IPS-18c (cell line): ENCODE measurements at regions not wholly inside any gene's neighbourhood (a gene's known extent, or its start where the extent isn't known, plus 50 kb on each side); places are given as distances from the start of the nearest gene placed in this dataset.

Experiments
- H3K4me3 ChIP-seq: 2 replicates; pipeline ENCODE4 v1.7.0; 2013; ENCODE audit warnings: low read depth, mild to moderate bottlenecking, low read length, moderate library complexity; ENCODE audit not compliant: insufficient read depth
- H3K9me3 ChIP-seq: one replicate; pipeline ENCODE4 v1.6.1; 2013; ENCODE audit warnings: mild to moderate bottlenecking, low read length, moderate library complexity; ENCODE audit not compliant: control insufficient read depth, insufficient read depth

DNA sequence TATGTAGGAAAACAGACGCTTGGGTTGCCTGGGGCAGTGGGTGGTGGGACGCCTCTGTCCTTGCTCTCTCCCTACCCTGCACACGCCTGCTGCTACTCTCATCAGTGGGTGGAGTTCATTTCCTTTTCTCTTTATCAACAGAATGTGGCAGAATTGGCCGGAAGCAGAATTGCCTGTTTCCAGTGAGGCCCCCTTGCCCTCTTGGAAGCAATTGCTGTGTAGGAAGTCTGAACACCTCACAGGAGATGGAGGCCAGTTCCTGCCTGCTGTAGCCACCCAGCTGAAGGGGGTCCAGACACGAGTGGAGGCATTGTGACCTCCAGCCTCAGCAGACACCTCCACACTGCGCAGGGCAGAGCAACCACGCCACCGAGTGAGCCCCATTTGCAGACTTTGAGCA is 331.6 kb upstream of the ZNF32 start:
- no peak overlapping the region for H3K4me3 ChIP-seq
- H3K9me3 ChIP-seq: no peaks in the 10 kb centered on the region

DNA sequence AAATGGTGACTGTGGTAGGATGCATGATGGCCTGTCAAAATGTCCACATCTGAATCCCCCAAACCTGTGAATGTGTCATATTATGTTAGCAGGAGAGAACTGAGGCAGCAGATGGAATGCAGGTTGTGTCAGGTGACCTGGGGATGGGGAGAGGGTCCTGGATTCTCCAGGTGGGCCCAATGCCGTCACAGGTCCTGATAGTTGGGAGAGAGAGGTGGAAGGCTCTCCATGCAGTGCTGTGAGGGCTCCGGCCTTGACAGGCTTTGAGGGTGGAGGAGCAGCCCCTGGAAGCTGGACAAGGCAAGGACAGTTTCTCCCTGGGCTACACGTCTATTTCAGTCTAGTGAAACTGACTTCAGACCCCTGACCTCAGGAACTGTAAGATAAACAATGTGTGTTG is 330.9 kb upstream of the ZNF32 start:
- Histone ChIP-seq H3K9me3 (no peaks in the 10 kb centered on the region), H3K4me3 (no peak overlapping the region)

DNA sequence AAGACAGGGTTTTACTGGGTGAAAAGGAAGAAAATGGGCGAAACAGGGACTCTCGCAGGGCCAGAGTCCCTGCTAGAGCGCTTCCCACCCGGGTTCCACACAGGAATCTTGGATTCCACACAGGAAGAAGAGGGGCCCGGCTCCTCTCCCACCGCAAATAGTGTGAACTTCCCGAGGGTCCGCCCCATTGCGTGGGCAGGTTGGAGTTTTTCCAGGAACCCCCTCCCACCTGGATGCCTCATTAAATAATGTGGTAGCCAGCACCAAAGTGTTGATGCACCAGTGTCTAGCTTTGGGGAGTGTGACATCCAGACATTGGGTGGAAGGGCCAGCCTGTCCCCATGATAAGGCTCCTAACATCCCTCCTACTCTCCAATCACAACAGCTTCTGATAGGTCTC is 330.3 kb upstream of the ZNF32 start:
- no peaks in the 10 kb centered on the region for H3K9me3 ChIP-seq

DNA sequence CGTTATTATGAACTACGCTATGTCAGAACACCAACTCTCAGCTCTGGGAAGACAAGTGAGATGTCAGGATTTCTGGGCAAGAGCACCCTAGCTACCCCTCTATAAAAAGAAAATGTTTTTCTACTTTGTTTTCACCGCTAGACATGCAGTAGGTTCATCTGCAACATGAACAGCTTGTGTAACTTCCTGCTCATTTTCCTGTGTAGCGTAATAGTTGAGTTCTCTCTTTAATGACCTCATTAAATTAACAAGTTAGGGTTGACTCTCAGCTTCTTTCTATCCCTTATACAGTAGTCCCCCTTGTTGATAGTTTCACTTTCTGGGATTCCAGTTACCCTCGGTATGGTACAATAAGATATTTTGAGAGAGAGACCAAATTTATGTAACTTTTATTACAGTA is 329.4 kb upstream of the ZNF32 start:
- H3K9me3 ChIP-seq: no peaks in the 10 kb centered on the region

More for the DNA sequence above, 330.3 kb upstream of the ZNF32 start:
- H3K4me3 ChIP-seq: no peak overlapping the region

DNA sequence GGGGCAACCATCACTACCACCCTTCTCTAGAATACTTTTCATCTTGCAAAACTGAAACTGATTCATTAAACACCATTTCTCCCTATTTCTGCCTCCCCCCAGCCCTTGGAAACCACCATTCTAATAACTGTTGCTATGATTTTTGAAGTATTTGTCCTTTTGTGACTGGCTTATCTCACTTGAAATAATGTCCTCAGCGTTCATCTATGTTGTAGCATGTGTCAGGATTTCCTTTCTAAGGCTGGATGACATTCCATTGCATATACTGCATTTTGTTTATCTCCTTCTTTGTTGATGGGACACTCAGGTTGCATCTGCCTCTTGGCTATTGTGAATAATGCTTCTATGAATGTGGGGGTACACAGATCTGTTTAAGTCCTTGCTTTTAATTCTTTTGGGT is 327.6 kb upstream of the ZNF32 start:
- no peak overlapping the region for H3K4me3 ChIP-seq
- no peaks in the 10 kb centered on the region for H3K9me3 ChIP-seq

More for the DNA sequence above, 329.4 kb upstream of the ZNF32 start:
- no peak overlapping the region for H3K4me3 ChIP-seq

DNA sequence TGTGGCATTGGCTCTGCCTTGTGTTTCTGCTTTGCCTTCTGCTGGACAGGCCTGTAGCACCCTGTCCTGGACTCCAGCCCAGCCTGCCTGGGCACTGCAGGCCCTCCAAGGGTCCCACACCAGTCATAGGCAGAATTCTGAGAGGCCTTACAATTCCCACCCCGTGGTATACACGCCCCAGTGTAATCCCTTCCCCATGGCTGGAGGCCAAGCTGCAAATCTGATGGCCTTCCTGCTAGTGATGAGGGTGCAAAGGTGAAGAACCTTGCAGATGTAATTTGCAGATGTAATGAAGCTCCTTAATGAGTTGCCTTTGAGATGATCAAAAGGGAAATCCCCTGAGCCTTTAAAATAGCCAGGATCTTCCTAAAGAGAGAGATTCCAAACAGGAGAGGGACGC is 325.1 kb upstream of the ZNF32 start:
- no peak overlapping the region for H3K4me3 ChIP-seq
- no peaks in the 10 kb centered on the region for H3K9me3 ChIP-seq

DNA sequence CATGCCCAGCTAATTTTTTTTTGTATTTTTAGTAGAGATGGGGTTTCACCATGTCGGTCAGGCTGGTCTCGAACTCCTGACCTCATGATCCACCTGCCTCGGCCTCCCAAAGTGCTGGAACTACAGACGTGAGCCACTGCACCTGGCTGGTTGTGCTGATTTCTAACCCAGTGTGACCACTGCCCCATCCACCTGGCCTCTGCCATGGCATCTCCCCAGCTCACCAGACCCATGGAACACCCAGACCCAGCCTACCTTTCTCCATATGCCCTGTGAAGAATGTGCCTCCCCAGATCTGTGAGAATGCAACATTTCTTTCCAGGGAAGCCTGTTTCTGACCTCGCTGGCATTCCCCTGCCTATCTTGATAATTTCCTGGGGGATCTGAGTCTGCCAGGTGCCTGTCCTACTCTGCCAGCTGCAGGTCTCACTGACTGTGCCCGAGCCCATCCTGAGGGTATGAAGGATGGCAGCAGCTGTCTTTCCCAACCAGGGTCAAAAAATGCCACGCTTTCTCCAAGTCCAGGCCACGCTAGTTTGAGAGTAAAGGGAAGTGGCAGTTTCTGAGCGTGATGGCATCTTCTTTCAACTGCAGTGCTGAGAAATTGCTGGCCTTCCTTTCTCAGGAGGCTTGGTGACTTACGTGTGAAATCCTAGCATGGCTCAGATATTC is 324.4 kb upstream of the ZNF32 start:
- Histone ChIP-seq H3K9me3 (no peaks in the 10 kb centered on the region), H3K4me3 (no peak overlapping the region)

DNA sequence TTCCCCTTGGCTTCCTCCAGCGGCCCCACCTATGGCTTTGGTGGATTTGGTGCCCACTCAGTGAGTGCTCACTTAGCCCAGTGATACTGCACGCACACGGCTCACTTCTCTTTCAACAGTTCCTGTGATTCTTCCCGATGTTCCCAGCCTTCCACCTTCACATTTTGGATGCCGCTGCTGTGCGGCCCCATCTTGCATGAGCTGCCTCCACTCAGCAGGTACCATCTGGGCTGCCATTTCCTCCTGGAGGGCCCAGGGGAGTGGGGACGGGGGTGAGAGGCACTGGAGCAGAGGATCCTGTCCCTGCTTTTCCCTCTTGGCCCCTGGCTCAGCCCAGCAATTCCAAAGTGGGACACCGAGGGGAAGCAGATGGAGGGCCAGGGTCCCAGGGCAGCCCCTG is 323.3 kb upstream of the ZNF32 start:
- Histone ChIP-seq H3K4me3 (no peak overlapping the region), H3K9me3 (no peaks in the 10 kb centered on the region)

DNA sequence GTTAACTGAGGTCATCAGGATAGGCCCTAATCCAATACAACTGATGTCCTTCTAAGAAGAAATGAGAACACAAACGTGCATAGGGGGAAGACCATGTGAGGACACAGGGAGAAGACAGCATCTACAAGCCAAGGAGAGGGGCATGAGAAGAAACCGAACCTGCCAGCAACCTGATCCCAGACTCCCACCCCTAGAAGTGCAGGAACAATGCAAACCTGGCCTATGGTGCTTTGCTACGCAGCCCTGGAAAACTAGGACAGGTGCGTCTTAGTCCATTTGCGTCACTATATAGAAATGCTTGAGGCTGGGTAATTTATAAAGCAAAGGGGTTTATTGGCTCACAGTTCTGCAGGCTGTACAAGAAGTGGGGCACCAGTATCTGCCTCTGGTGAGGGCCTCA is 322.6 kb upstream of the ZNF32 start:
- Histone ChIP-seq H3K9me3 (no peaks in the 10 kb centered on the region), H3K4me3 (no peak overlapping the region)

DNA sequence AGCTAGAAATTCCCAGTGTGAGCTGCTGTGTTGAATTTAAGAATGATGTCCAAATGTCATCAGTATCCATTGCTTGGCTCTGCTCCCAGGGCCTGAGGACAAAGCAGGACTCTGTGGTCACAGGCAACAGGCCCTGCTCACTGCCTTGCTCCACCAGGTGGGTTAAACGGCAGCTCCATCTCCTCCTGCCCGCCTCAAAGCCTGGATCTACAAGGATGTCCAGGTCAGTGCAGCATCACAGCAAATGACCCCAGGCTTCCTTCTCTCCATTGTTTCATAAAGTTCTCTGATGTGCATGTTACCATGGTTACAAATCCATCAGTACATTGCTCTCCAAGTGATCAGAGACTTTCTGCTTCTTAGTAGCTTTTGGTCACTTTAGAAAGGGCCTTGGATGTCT is 322.0 kb upstream of the ZNF32 start:
- H3K4me3 ChIP-seq: no peak overlapping the region
- H3K9me3 ChIP-seq: no peaks in the 10 kb centered on the region

DNA sequence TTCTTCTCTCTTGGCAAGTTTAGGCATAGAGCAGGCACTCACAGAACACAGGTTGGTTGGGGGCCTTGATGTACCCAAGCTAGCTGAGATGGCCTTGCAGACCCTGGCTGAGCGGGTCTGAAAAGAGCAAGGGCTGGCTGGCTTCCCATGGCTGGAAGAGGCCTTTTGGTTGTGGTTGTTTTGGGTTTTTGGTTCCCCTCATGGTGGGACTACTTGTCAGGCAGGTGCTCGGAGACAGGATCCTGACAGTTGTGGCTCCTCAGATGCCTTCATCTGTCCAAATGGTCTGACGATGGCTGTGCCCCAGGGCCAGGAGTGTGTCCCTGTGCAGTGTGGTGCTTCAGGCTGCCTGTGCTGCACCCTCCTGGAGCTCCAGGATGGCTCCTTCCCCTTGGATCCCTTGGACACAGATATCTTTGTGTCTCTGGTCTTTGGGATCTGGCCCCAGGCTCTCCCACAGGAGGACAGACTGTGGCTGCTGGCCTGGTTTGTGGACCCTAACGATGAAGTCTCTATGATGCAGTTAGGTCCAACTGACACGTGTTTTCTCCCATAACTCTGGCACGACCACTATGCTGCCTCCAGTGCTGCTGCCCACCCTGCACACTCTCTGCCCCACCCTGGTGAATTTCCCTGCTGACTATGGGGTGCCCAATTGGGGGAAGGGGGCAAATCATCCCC is 321.5 kb upstream of the ZNF32 start:
- Histone ChIP-seq H3K4me3 (no peak overlapping the region), H3K9me3 (no peaks in the 10 kb centered on the region)

DNA sequence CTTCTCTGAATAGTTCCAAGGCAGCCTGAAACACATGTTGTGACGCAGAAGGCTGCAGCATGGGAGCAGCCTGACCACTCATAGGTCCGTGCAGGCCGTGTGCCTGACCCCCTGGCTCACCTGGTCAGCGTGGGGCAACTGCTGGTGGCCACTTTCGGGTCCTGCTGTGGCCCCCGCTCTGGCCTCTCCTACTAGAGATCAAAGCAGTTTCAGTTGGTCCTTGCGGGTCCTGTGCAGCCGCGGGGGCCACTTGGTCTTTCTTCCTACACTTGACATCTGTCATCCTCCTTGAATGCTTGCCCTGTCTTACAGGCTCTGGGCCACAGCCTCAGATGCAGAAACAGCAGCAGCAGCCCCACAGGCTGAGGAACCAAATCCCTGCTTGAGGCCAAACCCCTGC is 320.8 kb upstream of the ZNF32 start:
- H3K4me3 ChIP-seq: no peak overlapping the region
- H3K9me3 ChIP-seq: no peaks in the 10 kb centered on the region

DNA sequence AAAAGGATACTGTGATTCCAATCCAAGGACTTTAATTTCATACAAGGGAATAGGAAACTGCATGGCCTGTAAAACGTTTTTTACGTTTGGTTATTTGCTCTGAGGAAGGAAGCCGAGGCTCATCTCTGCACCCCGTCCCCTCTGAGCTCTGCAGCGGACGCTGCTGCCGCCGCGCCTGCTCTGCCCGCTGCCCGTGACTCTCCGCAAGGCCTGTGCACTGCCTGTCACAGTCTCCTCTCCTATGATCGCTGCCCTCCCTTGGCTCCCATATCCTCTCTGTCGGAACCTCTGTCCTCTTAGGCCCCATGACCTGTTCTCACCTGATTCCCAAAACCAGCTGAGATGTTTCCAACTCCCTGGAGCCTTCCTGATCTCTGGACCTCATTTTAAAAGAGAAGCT is 320.3 kb upstream of the ZNF32 start:
- no peaks in the 10 kb centered on the region for H3K9me3 ChIP-seq
- H3K4me3 ChIP-seq: no peak overlapping the region

DNA sequence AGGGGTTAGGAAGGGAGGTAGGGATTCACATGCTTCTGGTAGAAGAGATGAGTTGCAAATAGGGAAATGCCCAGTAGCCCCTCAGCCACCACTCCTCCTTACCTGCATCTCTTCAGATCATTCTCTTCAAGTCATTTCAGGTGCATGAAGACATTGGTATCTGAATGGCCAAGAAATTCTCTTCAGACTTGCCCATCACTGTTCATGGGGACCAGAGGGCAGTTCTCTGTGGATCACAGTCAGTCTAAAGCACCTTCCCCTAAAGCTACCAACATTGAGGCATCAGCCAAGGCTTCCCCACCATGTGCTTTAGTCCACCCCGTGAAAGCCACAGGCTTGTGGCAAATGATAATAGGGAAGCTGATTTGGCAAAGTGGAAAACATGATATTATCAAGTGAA is 319.4 kb upstream of the ZNF32 start:
- Histone ChIP-seq H3K9me3 (no peaks in the 10 kb centered on the region), H3K4me3 (no peak overlapping the region)

DNA sequence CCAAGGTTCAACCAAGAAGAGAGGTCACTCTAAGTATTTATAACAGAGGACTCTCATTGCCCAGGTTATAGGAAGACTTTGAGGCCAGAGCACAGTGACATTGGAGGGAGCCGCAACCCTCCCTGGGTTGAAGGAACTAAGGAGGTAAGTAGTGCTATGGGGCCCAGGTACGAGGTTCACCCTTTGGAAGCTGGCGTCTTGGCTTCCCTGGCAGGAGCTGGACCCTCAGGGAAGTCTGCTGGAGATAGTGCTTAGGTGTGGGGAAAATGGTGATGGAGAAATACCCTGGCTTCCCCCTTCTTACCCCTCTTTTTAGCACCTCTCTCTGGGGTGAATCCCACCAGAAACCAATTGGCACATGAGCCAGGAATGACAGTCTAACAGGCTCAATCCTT is 317.9 kb upstream of the ZNF32 start:
- Histone ChIP-seq H3K9me3 (no peaks in the 10 kb centered on the region), H3K4me3 (no peak overlapping the region)

DNA sequence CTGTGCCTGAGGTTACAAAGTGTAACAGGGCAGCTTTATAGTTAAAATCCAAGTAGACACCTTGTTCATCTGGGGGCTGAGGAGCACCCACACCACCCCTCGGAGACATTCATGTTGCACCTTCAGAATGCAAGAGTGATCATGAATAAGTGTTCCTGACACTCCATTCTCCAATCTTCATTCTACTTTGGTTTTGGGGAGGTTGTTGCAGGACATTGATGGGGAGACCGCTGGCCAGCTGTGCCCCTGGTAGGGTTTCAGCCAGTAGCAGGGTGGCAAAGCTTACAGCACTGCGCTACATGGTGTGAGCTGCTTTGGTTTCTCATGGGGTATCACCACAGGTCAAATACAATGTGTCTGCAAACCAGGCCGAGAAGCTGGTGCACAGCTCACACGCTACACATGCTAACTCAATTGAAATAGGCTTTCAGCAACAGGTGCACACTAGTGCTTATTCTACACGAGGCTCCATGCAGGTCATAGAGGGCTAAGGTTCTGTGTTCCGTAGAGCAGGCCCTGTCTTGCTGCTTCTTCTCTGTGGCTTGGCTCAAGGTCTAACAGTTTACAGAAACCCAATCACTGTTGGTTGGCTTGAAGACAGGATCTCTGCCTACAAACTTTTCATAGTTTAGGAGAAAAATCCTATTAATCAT is 317.4 kb upstream of the ZNF32 start:
- H3K9me3 ChIP-seq: no peaks in the 10 kb centered on the region
- no peak overlapping the region for H3K4me3 ChIP-seq

DNA sequence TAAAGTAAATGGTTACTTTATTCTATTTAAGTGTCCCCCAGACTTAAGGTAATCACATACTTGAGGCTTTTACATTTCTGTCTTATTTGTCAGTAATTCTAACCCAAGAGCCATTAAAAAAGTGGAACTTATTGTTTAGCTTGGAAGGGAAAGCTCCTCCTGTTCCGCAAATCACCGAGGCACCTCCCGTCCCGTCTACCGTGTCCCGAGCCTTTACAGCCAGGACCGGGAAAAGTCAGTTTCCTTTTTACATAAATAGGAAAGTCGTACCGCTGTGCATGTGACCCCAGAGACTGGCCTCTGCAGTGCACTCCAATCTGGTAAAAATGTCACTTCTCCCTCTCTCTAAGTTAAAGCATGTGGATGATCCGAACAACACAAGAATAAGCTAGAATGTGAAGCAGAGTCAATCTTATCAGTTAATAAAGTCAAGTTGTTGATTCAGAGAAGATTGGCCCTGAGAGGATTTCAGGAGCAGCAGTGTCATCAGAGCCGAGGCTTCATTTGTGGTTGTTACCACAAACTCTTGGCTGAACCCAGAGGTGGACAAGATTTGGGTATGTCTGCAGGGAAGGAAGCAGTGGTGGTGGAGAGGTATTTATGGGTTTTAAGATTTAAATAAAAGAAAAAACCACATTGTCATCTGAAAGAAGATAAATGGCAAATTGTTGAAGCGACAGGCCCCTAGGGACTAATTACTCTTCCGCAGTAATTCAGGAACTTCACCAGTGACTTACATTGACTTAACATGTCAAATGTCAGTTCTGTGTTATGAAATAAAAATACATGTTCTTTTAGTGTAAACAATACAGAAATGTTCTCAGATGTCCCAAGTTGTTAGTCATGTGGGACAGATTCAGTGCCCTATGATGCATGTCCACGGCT is 316.6 kb upstream of the ZNF32 start:
- no peak overlapping the region for H3K4me3 ChIP-seq
- H3K9me3 ChIP-seq: no peaks in the 10 kb centered on the region

DNA sequence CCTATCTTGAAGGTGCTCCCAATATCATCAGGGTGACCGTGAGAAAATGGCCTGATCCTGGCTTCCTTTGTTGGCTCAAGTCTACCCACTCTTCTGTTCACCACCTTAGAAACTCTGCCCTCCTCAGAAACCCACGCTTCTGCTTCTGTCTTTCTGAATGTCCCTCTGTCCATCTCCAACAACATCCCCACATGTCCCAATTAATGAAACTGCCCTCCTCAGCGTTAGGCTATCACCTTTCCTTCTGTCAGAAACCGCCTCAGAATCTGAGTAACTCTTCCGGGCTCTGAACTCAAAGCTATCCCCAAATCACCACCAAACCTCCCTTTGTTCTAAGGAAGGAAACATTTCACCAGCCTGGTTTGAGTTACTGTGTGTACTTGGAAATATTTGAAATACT is 315.8 kb upstream of the ZNF32 start:
- no peak overlapping the region for H3K4me3 ChIP-seq
- no peaks in the 10 kb centered on the region for H3K9me3 ChIP-seq
